Loucy (cell line): ENCODE measurements at regions not wholly inside any gene's neighbourhood (a gene's known extent, or its start where the extent isn't known, plus 50 kb on each side); places are given as distances from the start of the nearest gene placed in this dataset.

Experiments used
- H2AFZ ChIP-seq: fragments of 200-600 bp; sonication (generic); 2 replicates; pipeline ENCODE4 v1.6.0; 2016; ENCODE audit warnings: antibody characterized with exemption, mild to moderate bottlenecking, low read length, moderate library complexity
- H3F3A ChIP-seq: fragments of 200-600 bp; 2 replicates; pipeline ENCODE4 v1.6.0; 2016; ENCODE audit warnings: antibody characterized with exemption, low read depth, mild to moderate bottlenecking
- H3K27me3 ChIP-seq: fragments of 200-600 bp; sonication (generic); 2 replicates; pipeline ENCODE4 v1.6.1; 2014; ENCODE audit warnings: low read length, mild to moderate bottlenecking; ENCODE audit not compliant: insufficient read depth, poor library complexity, severe bottlenecking
- H3K36me3 ChIP-seq: fragments of 200-600 bp; sonication (generic); 2 replicates; pipeline ENCODE4 v1.6.1; 2016; ENCODE audit warnings: low read length; ENCODE audit not compliant: insufficient read depth
- H3K4me1 ChIP-seq: fragments of 200-600 bp; sonication (generic); 2 replicates; pipeline ENCODE4 v1.5.1; 2014; ENCODE audit warnings: low read length, mild to moderate bottlenecking; ENCODE audit not compliant: insufficient read depth, poor library complexity, severe bottlenecking
- H3K4me2 ChIP-seq: fragments of 200-600 bp; sonication (generic); 2 replicates; pipeline ENCODE4 v1.6.0; 2014; ENCODE audit warnings: antibody characterized with exemption, low read length, low read depth, mild to moderate bottlenecking; ENCODE audit not compliant: poor library complexity, severe bottlenecking
- H3K4me3 ChIP-seq: fragments of 200-600 bp; sonication (generic); 2 replicates; pipeline ENCODE4 v1.5.1; 2014; ENCODE audit warnings: low read length, mild to moderate bottlenecking, mixed read lengths; ENCODE audit not compliant: poor library complexity, severe bottlenecking
- H3K79me2 ChIP-seq: fragments of 200-600 bp; sonication (generic); 2 replicates; pipeline ENCODE4 v1.6.1; 2014; ENCODE audit warnings: low read length; ENCODE audit not compliant: insufficient read depth
- H3K9ac ChIP-seq: fragments of 200-600 bp; sonication (generic); 2 replicates; pipeline ENCODE4 v1.6.0; 2014; ENCODE audit warnings: mild to moderate bottlenecking, low read depth, low read length, moderate library complexity; ENCODE audit not compliant: poor library complexity, severe bottlenecking
- H3K9me2 ChIP-seq: fragments of 200-600 bp; sonication (generic); replicated peaks from 2 replicates; pipeline ENCODE4 v1.6.1; 2016; ENCODE audit warnings: low read depth, low read length, mixed read lengths
- H3K9me3 ChIP-seq: fragments of 200-600 bp; sonication (generic); 2 replicates; pipeline ENCODE4 v1.6.1; 2014; ENCODE audit warnings: mild to moderate bottlenecking, antibody characterized with exemption, low read length, low read depth; ENCODE audit not compliant: insufficient read depth
- H4K20me1 ChIP-seq: fragments of 200-600 bp; sonication (generic); 2 replicates; pipeline ENCODE4 v1.6.0; 2014; ENCODE audit warnings: antibody characterized with exemption, low read length, mild to moderate bottlenecking; ENCODE audit not compliant: insufficient read depth, poor library complexity, severe bottlenecking
- EZH2phosphoT487 ChIP-seq: fragments of 200-600 bp; IDR thresholded peaks from 2 replicates; pipeline ENCODE4 v1.6.1; 2018; ENCODE audit warnings: antibody characterized with exemption, mild to moderate bottlenecking, moderate library complexity, borderline replicate concordance
- TF ChIP-seq, protein P1 (sequence below): fragments of 200-600 bp; sonication (generic); conservative IDR thresholded peaks from 2 replicates; pipeline ENCODE4 v1.5.1; 2014; ENCODE audit warnings: mild to moderate bottlenecking, antibody characterized with exemption, low read length

- no peaks in the 10 kb centered on the region for H3K4me1 ChIP-seq
- no peak overlapping the region for H3K9ac ChIP-seq
- H3K79me2 ChIP-seq, result no peaks in the 10 kb centered on the region
- no peaks in the 10 kb centered on the region for H3F3A ChIP-seq
- H3K27me3 ChIP-seq, result peaks cover 6% of the 10 kb centered on the region
- H3K9me2 ChIP-seq, result no peaks in the 10 kb centered on the region
- H3K9me3 ChIP-seq, result no peaks in the 10 kb centered on the region
- H3K36me3 ChIP-seq, result no peaks in the 10 kb centered on the region
- H3K4me3 ChIP-seq, result no peak overlapping the region
- no peak overlapping the region for H2AFZ ChIP-seq
- H3K4me2 ChIP-seq, result no peak overlapping the region
- TF ChIP-seq, protein P1, sequence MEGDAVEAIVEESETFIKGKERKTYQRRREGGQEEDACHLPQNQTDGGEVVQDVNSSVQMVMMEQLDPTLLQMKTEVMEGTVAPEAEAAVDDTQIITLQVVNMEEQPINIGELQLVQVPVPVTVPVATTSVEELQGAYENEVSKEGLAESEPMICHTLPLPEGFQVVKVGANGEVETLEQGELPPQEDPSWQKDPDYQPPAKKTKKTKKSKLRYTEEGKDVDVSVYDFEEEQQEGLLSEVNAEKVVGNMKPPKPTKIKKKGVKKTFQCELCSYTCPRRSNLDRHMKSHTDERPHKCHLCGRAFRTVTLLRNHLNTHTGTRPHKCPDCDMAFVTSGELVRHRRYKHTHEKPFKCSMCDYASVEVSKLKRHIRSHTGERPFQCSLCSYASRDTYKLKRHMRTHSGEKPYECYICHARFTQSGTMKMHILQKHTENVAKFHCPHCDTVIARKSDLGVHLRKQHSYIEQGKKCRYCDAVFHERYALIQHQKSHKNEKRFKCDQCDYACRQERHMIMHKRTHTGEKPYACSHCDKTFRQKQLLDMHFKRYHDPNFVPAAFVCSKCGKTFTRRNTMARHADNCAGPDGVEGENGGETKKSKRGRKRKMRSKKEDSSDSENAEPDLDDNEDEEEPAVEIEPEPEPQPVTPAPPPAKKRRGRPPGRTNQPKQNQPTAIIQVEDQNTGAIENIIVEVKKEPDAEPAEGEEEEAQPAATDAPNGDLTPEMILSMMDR, result no peak
- TF ChIP-seq EZH2phosphoT487, result no peak
- H4K20me1 ChIP-seq, result no peaks in the 10 kb centered on the region
Measured at GRCh38 chr12:67885375-67886169, 103.7 kb upstream of the IFNG-AS1 start.

DNA sequence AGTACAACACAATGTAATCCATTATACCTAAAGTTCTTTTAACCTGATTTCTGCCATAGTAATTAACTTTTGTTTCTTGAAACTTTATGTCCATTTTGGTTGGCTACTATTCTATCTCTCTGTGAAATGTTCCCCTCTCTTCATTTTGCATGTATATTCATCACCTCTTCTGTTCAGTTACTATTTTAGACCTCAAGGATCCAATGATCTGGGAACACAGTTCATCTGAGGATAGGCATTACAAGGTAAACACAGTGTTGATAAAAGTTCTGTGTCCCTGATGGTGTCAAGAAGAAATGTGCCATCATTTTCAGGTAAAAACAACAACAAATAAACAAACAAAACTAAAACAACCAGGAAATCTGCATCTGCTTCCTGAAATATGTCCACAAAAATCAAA lies 102.2 kb upstream of the IFNG-AS1 start:
- Histone ChIP-seq H3K9ac (no peak overlapping the region), H3K79me2 (no peaks in the 10 kb centered on the region), H3F3A (no peaks in the 10 kb centered on the region), H3K4me3 (no peak overlapping the region), H2AFZ (no peak overlapping the region), H3K9me2 (no peaks in the 10 kb centered on the region), H3K36me3 (no peaks in the 10 kb centered on the region), H3K27me3 (peaks cover 6% of the 10 kb centered on the region), H3K9me3 (no peaks in the 10 kb centered on the region), H3K4me2 (no peak overlapping the region), H4K20me1 (no peaks in the 10 kb centered on the region), H3K4me1 (no peaks in the 10 kb centered on the region)
- TF ChIP-seq, protein P1, result no peak
- TF ChIP-seq EZH2phosphoT487, result no peak

GRCh38 chr12:67889931-67890330 lies 99.3 kb upstream of the IFNG-AS1 start:
- H3K36me3 ChIP-seq, result no peaks in the 10 kb centered on the region
- no peaks in the 10 kb centered on the region for H3K9me3 ChIP-seq
- no peaks in the 10 kb centered on the region for H3K4me1 ChIP-seq
- H3F3A ChIP-seq, result no peaks in the 10 kb centered on the region
- H3K79me2 ChIP-seq, result no peaks in the 10 kb centered on the region
- no peak overlapping the region for H2AFZ ChIP-seq
- no peaks in the 10 kb centered on the region for H4K20me1 ChIP-seq
- H3K9me2 ChIP-seq, result no peaks in the 10 kb centered on the region
- no peak overlapping the region for H3K4me2 ChIP-seq
- no peak overlapping the region for H3K9ac ChIP-seq
- TF ChIP-seq, protein P1, result no peak
- no peak for TF ChIP-seq EZH2phosphoT487
- H3K4me3 ChIP-seq, result no peak overlapping the region
- peaks cover 6% of the 10 kb centered on the region for H3K27me3 ChIP-seq
